ENCODE measurements at regions not wholly inside any gene's neighbourhood (a gene's known extent, or its start where the extent isn't known, plus 50 kb on each side); places are given as distances from the start of the nearest gene placed in this dataset.

DNA sequence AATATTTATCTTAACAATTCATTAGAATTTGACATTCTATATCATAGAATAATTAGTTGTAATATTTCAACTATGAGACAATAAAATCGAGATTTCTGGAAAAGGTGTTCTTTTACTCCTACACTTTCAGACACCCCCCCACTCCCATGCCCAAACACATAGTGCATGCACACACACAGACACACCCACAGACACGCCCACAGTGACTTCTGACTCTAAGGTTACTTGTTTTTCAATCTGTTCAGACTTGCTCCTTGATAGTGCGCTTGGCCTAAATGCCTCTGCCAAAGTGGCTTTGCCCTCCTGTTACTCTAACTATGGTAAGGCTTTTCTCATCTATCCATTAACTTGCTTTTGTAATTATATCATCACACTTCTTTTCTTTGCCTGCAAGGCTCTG lies 144.0 kb upstream of the PPP1R3A start:
- no peak for TF ChIP-seq CTCF (IDR thresholded peaks at IDR 0.05)
- TF ChIP-seq ZFX (IDR thresholded peaks at IDR 0.05; ENCODE audit: borderline replicate concordance): no peak
